ENCODE measurements at regions not wholly inside any gene's neighbourhood (a gene's known extent, or its start where the extent isn't known, plus 50 kb on each side); places are given as distances from the start of the nearest gene placed in this dataset.

DNA sequence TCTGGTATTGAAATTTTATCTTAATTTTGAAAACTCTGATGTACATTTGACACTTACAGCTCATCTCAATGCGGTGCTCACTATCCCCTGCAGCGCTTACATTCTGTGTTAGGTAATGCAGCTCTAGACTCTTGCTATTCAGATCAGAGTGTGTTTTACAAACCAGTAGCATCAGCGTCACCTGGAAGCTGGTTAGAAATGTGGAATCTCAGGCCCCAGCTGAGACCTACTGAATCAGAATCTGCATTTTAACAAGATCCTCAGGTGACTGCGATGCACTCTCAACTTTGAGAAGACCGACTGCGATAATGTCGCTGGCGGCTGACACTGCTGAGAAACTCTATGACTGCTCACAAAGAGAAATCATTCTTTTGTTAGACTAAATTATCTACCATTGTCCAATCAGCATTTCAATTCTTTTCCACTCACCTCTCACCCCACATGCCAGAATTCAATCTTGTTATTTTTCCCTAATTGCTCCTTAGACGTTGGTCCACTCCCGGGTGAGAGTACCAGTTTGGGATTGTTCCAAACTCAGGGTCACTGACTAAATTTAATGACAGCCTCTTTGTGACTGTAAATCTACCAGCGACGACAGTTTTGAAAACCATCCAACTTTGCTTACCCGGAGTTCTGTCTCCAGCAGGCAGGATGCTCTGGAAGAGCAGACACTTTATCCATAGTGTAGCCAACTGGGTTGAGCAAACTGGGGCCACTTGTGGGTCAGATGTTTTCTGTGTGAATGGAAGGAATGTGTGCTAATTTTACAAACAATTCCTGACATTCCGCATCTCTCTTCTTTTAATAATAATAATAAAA is 140.1 kb upstream of the BTBD3 start (continued):
- TF ChIP-seq, protein P1, sequence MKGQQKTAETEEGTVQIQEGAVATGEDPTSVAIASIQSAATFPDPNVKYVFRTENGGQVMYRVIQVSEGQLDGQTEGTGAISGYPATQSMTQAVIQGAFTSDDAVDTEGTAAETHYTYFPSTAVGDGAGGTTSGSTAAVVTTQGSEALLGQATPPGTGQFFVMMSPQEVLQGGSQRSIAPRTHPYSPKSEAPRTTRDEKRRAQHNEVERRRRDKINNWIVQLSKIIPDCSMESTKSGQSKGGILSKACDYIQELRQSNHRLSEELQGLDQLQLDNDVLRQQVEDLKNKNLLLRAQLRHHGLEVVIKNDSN (IDR thresholded peaks at IDR 0.05; ENCODE audit: borderline replicate concordance, low read depth): no peak
- no peak for TF ChIP-seq TCF12 (IDR thresholded peaks at IDR 0.05)
- TF ChIP-seq FOSL2 (IDR thresholded peaks at IDR 0.05; ENCODE audit: borderline replicate concordance, low read depth): no peak

DNA sequence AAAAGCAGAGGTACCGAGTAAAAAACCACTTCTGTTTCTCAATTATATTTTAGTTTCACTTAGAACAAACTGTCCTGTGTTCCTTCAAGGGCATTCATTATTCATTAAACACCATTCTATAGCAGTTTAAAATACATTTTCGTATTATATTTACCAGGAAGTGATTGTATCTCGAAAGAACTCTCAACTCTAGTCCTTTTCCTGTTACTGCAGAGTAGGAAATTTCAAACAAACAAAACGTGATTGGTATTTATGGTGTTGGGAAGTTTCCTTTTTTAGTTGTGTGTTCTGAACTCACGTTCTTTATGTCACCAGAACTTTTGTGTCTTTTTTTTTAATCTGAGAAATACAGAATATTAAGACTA is 139.5 kb upstream of the BTBD3 start:
- Histone ChIP-seq H3F3A (replicated peaks; ENCODE audit: insufficient read depth) (no peaks in the 10 kb centered on the region), H3K9me3 (no peaks in the 10 kb centered on the region), H3K9me2 (no peaks in the 10 kb centered on the region), H3K36me3 (replicated peaks in 1 of 2; ENCODE audit: control insufficient read depth in 1 of 2, insufficient read depth in 2 of 2, low read length in 1 of 2) (no peaks in the 10 kb centered on the region), H3K4me1 (ENCODE audit: control insufficient read depth in 1 of 2, insufficient read depth in 2 of 2, low read depth in 1 of 2, low read length in 1 of 2) (peaks cover 0 to 3% of the 10 kb centered on the region in 2 experiments; a peak in 1 of 4 replicates), H3K4me3 (ENCODE audit: low read depth in 2 of 2, low read length in 1 of 2) (peak overlapping the region in 1 of 2 experiments; percentile 44; a peak in 2 of 4 replicates), H3K79me2 (ENCODE audit: insufficient read depth) (no peaks in the 10 kb centered on the region), H3K4me2 (peak overlapping the region; percentile 73), H3K9ac (no peak overlapping the region), H4K20me1 (ENCODE audit: insufficient read depth) (no peaks in the 10 kb centered on the region), H2AFZ (ENCODE audit: low read depth) (peak overlapping the region; percentile 67), H3K27ac (ENCODE audit: low read depth in 2 of 2, low read length in 1 of 2) (no peak overlapping the region), H3K27me3 (ENCODE audit: insufficient read depth) (no peaks in the 10 kb centered on the region)
- ChIA-PET POLR2A (no interaction called here), CTCF (no interaction called here)
- WGBS (ENCODE audit: low lambda C conversion rate): 11% methylated on average over 5 of the region's 5 CpGs
- TF ChIP-seq SMC3 (IDR thresholded peaks at IDR 0.05; ENCODE audit: low read depth, low read length): no peak
- no peak for TF ChIP-seq FOXM1 (IDR thresholded peaks at IDR 0.05; ENCODE audit: low read depth)
- no peak for TF ChIP-seq RFX5 (IDR thresholded peaks at IDR 0.05; ENCODE audit: low read length)
- no peak for TF ChIP-seq EP300 (IDR thresholded peaks at IDR 0.05; ENCODE audit: borderline replicate concordance in 1 of 2, low read depth in 1 of 2, low read length in 1 of 2)
- no peak for TF ChIP-seq YY1 (IDR thresholded peaks at IDR 0.05; ENCODE audit: low read depth)
- no peak for TF ChIP-seq MXI1 (IDR thresholded peaks at IDR 0.05; ENCODE audit: low read depth, low read length)
- TF ChIP-seq, protein P2, sequence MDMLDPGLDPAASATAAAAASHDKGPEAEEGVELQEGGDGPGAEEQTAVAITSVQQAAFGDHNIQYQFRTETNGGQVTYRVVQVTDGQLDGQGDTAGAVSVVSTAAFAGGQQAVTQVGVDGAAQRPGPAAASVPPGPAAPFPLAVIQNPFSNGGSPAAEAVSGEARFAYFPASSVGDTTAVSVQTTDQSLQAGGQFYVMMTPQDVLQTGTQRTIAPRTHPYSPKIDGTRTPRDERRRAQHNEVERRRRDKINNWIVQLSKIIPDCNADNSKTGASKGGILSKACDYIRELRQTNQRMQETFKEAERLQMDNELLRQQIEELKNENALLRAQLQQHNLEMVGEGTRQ (IDR thresholded peaks at IDR 0.05; ENCODE audit: borderline replicate concordance, low read depth, low read length): no peak
- DNase-seq: no peak

DNA sequence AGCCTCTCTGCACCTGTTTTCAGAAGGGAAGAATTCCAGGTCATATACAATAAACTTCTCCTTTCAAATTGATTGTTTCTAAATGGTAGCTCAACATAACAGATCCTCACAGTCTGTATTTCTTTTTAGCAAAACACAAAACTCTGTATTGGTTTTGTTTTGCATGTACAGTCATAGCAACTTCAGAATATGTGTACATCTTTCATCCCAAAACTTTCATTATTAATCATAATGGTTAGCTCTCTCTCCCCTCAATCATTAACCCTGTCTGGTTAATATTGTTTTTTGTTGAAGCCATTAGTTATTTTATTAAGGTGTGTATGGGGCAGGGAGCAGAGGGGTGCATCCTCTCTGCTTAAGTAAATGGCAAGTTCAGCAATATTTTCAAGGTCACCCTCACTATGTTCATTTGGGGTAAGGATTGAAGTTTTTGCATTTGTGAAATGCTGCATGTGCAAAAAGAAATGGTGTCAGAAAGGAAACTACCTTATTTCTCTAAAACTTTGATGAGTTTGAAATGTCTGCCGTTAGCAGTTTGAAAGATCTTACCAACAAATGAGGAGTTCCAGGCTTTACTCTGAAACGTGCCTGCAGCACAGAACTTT is 136.8 kb upstream of the BTBD3 start:
- no peak for DNase-seq
- Histone ChIP-seq H2AFZ (ENCODE audit: low read depth) (no peak overlapping the region), H4K20me1 (ENCODE audit: insufficient read depth) (no peaks in the 10 kb centered on the region), H3K4me2 (no peak overlapping the region), H3K27ac (ENCODE audit: low read depth in 2 of 2, low read length in 1 of 2) (no peak overlapping the region), H3F3A (replicated peaks; ENCODE audit: insufficient read depth) (no peaks in the 10 kb centered on the region), H3K9me3 (no peaks in the 10 kb centered on the region), H3K79me2 (ENCODE audit: insufficient read depth) (no peaks in the 10 kb centered on the region), H3K4me1 (ENCODE audit: control insufficient read depth in 1 of 2, insufficient read depth in 2 of 2, low read depth in 1 of 2, low read length in 1 of 2) (peaks cover 0 to 3% of the 10 kb centered on the region in 2 experiments; a peak in 1 of 4 replicates), H3K27me3 (ENCODE audit: insufficient read depth) (no peaks in the 10 kb centered on the region), H3K36me3 (replicated peaks in 1 of 2; ENCODE audit: control insufficient read depth in 1 of 2, insufficient read depth in 2 of 2, low read length in 1 of 2) (no peaks in the 10 kb centered on the region), H3K9ac (no peak overlapping the region), H3K9me2 (no peaks in the 10 kb centered on the region), H3K4me3 (ENCODE audit: low read depth in 2 of 2, low read length in 1 of 2) (no peak overlapping the region)
- ChIA-PET CTCF (no interaction called here), POLR2A (no interaction called here)
- no peak for TF ChIP-seq SMC3 (IDR thresholded peaks at IDR 0.05; ENCODE audit: low read depth, low read length)
- 36% methylated on average over 2 of the region's 2 CpGs for WGBS (ENCODE audit: low lambda C conversion rate)
